Colonic mucosa (tissue), 4 donors: ENCODE measurements at regions not wholly inside any gene's neighbourhood (a gene's known extent, or its start where the extent isn't known, plus 50 kb on each side); places are given as distances from the start of the nearest gene placed in this dataset.

Source experiments
- DNase-seq: peaks from one replicate; pipeline ENCODE4 v3.0.0-alpha.2; 2020
- H3K27ac ChIP-seq: fragments of 200-600 bp; one replicate; pipeline ENCODE4 v1.8.0; 2021
- H3K27me3 ChIP-seq: fragments of 200-600 bp; one replicate; pipeline ENCODE4 v1.8.0; 2021
- H3K36me3 ChIP-seq: fragments of 200-600 bp; one replicate; pipeline ENCODE4 v1.8.0; 2021
- H3K4me1 ChIP-seq: fragments of 200-600 bp; one replicate; pipeline ENCODE4 v1.8.0; 2021; ENCODE audit warnings: mild to moderate bottlenecking
- H3K4me3 ChIP-seq: fragments of 200-600 bp; one replicate; pipeline ENCODE4 v1.8.0; 2021
- H3K9ac ChIP-seq, 2 donors: one replicate each; pipeline ENCODE4 v1.7.0; 2013; ENCODE audit warnings: control low read depth in 2 of 2, low read depth in 2 of 2, low read length in 2 of 2
- H3K9me3 ChIP-seq: fragments of 200-600 bp; one replicate; pipeline ENCODE4 v1.8.0; 2021
- CTCF ChIP-seq: fragments of 200-600 bp; IDR thresholded peaks from one replicate; pipeline ENCODE4 v1.8.0; 2022; ENCODE audit warnings: antibody characterized with exemption, mild to moderate bottlenecking
- intact Hi-C: fragments of 100-400 bp; cut with DNase I; formaldehyde crosslinking; loops from one replicate; pipeline ENCODE4 v1.14.1; 2022
- donor health status: healthy.
- donor health status: DM: no; HTN: no; CAD: no.
- donor health status: DM: no; HTN: no; CAD: no.

DNA sequence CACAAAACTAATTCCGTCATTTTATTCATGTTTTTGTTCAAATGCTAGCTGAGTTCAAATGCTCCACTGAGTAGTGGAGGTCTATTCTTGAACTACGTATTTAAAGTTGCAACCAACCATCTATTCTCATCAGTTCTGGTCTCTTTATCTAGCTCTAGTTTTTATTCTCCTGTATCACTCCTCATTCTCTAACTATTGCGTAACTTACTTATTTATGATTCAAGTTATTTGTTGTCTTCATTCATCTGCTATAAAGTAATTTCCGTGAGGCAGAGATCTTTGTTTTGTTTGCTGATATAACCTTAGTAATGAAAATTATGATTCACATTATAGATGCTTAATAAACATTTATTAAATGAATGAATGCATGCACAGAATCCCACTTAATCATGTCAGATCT is 221.6 kb upstream of the ASCC3 start:
- Histone ChIP-seq H3K27me3 (no peaks in the 10 kb centered on the region), H3K9me3 (no peaks in the 10 kb centered on the region), H3K36me3 (no peaks in the 10 kb centered on the region), H3K27ac (no peak overlapping the region), H3K4me3 (no peak overlapping the region), H3K4me1 (no peaks in the 10 kb centered on the region), H3K9ac (no peak overlapping the region)
- DNase-seq = no peak
- intact Hi-C loops = no loop called here
- TF ChIP-seq CTCF = no peak

GRCh38 chr6:101108286-101108685 is 227.2 kb upstream of the ASCC3 start:
- Histone ChIP-seq H3K9ac (no peak overlapping the region), H3K4me3 (no peak overlapping the region), H3K36me3 (no peaks in the 10 kb centered on the region), H3K27me3 (no peaks in the 10 kb centered on the region), H3K9me3 (no peaks in the 10 kb centered on the region), H3K4me1 (no peaks in the 10 kb centered on the region), H3K27ac (no peak overlapping the region)
- TF ChIP-seq CTCF = no peak
- intact Hi-C loops = no loop called here
- no peak for DNase-seq

DNA sequence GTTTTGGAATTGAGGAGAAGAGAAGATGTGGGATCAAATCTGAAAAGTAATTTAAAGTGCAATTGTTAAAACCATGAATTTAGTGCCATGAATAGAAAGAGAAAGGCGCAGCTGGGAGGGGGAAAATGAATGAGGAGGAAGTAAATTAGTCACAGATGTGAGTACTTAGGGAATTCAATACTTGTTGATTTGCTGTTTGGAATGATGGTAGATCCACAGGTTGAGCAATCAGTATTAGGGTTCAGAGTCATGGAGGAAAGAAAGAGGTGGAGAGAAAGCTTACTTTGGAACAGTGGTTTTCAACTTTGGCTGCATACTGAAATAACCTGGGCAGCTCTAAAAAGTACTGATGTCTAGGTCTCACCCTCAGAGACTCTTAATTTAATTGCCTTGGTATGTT is 229.7 kb upstream of the ASCC3 start:
- intact Hi-C loops = loop anchor here (10.0 kb wide), 1 partner anchor 114 kb away; no protein-coding TSS in a partner anchor
- DNase-seq = no peak
- no peak overlapping the region for H3K9ac ChIP-seq
- no peaks in the 10 kb centered on the region for H3K4me1 ChIP-seq
- no peak overlapping the region for H3K4me3 ChIP-seq
- no peaks in the 10 kb centered on the region for H3K36me3 ChIP-seq
- H3K27ac ChIP-seq = no peak overlapping the region
- H3K27me3 ChIP-seq = no peaks in the 10 kb centered on the region
- H3K9me3 ChIP-seq = no peaks in the 10 kb centered on the region
- no peak for TF ChIP-seq CTCF

GRCh38 chr6:101113468-101114260 is 232.5 kb upstream of the ASCC3 start:
- Histone ChIP-seq H3K27me3 (no peaks in the 10 kb centered on the region), H3K4me1 (no peaks in the 10 kb centered on the region), H3K36me3 (no peaks in the 10 kb centered on the region), H3K27ac (no peak overlapping the region), H3K9ac (no peak overlapping the region), H3K4me3 (no peak overlapping the region), H3K9me3 (no peaks in the 10 kb centered on the region)
- DNase-seq = no peak
- no peak for TF ChIP-seq CTCF
- intact Hi-C loops = loop anchor here (10.0 kb wide), 1 partner anchor 111 kb away; no protein-coding TSS in a partner anchor

DNA sequence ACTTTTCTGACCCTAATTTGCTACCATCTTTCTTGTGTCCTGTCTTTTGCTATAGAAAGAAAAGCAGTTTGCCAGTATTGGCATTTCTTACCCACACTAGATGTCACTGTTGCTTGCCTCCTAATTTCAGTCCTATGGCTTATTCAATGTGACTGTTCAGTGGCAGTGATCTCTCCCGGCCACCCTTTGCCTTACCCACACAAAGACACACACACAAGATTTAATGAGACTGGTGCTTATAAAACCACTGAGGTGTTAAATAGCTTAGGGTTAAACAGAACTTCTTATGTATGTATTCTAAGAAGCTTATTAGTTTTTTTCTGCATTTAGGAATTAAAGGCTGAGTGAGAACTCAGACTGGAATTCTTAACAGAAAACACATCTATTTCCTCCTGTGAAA is 233.6 kb upstream of the ASCC3 start:
- H3K27ac ChIP-seq = no peak overlapping the region
- H3K36me3 ChIP-seq = no peaks in the 10 kb centered on the region
- no peaks in the 10 kb centered on the region for H3K9me3 ChIP-seq
- no peak overlapping the region for H3K9ac ChIP-seq
- no peaks in the 10 kb centered on the region for H3K27me3 ChIP-seq
- intact Hi-C loops = loop anchor here (10.0 kb wide), 1 partner anchor 110 kb away; no protein-coding TSS in a partner anchor
- TF ChIP-seq CTCF = peak; percentile 47
- H3K4me3 ChIP-seq = no peak overlapping the region
- no peaks in the 10 kb centered on the region for H3K4me1 ChIP-seq
- DNase-seq = peak; percentile 19
